ENCODE measurements at regions not wholly inside any gene's neighbourhood (a gene's known extent, or its start where the extent isn't known, plus 50 kb on each side); places are given as distances from the start of the nearest gene placed in this dataset.
"Not testable (repeated sequence)": the region's sequence is repeated elsewhere in the genome, so short reads cannot be mapped to it uniquely, and the experiment has no call there.

DNA sequence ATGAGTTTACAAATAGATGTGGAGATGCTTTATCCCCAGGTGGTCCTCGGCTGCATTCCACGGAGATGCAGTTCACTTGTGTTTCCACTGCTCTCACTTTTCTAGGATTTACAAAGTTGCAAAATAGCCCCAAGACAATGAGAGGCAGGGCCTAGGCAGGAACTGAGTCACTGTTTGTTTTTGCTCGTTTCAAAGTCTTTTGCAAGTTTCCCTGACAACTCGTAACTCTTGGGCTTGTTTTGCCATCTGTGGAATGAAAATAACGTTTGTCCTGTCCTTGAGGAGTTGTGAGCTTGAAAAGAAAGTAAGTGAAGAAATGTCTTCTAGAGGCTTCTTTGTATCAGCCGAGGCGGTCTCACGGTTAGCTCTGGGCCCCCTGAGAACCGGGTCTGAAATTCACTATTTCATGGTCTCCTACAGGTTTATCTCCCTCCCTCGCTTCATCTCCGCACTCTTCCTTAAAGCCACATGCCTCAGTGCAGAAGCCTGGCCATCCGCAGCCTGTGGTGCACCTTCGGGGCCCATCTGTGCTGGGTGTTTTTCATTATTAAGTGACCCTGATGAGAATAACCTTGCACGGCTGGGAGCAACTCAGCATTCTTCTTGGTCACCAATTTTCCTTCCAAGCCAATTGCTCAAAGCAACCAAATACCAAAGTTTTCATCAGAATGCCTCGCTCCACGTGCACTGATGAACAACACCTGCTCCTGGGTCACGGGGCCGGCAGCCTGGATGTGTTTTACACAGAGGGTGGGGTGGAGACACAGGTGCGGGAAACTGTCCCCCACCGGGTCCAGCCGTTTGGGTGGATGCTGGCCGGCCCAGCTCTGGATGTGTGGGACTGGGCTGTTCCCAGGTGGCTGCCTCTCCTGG lies 172.4 kb downstream of the LAT start:
- DNase-seq: not testable (repeated sequence)

GRCh38 chr16:29156511-29156910 lies 171.7 kb downstream of the LAT start:
- DNase-seq: no peak

DNA sequence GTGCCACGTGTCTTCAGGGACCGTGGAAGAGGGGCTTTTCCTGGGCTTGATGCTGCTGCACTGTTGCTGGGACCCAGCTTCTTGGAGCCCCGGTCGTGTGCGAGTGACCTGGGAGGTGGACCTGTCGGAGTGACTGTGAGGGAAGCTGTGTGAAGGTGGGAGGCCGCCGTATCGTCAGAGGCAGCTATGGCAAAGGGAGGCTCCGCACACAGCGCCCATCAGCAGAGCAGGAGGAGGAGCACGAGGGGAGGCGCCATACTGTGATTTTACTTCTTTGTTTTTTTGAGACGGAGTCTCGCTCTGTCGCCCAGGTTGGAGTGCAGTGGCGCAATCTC lies 171.0 kb downstream of the LAT start:
- not testable (repeated sequence) for DNase-seq

- DNase-seq: peak; percentile 12
These were observed 170.4 kb downstream of the LAT start for GRCh38 chr16:29155131-29155865.

DNA sequence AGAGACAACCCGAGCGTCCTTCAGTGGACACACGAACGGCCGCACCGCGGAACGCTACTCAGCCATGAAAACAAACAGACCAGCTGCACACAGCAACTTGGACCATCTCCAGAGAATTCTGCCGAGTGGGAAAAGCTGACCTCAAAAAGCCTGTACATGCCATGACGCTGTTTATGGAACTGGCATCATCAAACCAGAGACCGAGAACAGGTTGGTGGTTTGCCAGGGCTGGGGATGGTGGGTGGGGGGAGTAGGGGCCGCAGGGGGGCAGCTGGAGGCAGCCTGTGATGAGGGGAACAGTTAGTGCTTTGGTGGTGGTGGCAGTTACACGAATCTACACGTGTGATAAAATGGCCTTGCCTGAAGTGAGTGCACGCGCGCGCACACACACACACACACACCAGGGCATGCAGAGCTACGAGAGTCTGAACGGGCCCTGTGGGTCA lies 169.8 kb downstream of the LAT start:
- peak; percentile 18 for DNase-seq

DNA sequence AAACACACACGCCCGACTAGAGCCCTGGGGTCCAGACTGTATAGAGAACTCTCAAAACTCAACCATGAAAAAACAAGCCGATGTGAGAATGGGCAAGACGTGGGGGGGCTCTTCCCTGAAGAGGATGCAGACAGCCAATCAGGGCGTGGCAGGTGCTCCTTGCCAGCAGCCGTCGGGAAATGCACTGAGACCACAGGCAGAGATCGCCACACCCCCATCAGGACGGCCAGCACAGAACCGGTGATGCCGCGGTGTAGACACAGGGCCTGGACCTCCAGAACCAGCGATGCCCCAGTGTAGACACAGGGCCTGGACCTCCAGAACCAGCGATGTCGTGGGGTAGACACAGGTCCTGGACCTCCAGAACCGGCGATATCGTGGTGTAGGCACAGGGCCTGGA lies 169.2 kb downstream of the LAT start:
- no peak for DNase-seq

DNA sequence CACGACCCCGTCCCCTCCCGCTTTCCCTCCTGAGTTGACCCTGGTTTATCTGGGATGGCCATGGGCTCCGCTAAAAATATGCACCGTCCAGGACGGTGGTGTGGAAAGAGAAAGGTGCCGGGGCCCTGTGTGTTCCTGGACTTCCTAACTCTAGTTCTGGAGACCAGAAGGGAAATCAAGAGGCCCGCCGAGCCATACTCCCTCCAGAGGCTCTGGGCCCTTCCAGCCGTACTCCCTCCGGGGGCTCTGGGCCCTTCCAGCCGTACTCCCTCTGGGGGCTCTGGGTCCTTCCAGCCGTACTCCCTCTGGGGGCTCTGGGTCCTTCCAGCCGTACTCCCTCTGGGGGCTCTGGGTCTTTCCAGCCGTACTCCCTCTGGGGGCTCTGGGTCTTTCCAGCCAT lies 168.5 kb downstream of the LAT start:
- not testable (repeated sequence) for DNase-seq

- DNase-seq: not testable (repeated sequence)
These were observed 167.7 kb downstream of the LAT start for GRCh38 chr16:29152544-29153031.

GRCh38 chr16:29151317-29151716 lies 166.5 kb downstream of the LAT start:
- no peak for DNase-seq

GRCh38 chr16:29149912-29150311 lies 165.1 kb downstream of the LAT start:
- not testable (repeated sequence) for DNase-seq

DNA sequence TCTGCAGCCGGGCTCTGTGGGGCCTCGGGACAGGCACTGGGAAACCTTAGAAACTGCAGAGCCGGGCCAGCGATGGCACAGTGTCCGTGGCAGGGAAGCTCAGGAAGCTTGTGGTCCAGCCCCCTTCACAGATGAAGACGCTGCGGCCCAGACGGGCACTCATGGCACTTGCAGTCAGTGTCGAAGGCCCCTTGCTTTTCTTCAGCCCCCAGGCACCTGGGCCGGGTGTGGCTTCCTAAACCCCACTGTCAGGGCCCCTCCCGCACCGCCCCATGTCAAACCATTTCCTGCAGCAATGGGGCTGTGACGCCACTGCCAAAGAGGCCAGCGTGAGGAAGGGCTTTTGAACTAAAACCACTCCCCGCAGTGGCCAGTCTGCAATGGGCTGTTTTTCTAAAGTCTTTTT lies 164.0 kb downstream of the LAT start:
- peak; percentile 64 for DNase-seq

DNA sequence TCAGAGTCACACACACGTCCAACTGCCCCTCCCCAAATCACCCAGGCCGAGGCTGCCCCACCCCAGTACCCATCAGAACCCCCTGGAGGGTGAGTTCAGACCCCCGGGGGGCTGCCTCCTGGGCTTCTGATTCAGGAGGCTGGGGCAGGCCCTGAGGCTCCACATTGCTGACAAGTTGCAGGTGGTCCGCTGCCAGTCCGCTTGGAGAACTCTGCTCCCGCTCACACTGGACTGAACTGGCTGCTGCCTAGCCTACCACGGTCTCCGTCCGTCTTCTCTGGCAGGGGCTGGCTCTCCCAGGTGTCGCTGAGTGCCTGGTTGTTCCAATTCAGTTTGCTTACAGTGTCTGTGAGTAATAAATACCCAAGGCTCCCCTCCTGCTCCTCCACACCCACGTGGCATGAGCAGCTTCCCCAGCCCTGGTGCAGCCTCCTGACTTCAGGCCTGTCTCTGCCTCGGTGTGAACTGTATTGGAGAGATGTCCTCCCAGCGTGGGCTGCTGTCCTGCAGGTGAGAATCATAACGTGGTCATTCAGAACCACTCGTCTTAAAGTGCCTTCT lies 163.4 kb downstream of the LAT start:
- DNase-seq: peak; percentile 57

DNA sequence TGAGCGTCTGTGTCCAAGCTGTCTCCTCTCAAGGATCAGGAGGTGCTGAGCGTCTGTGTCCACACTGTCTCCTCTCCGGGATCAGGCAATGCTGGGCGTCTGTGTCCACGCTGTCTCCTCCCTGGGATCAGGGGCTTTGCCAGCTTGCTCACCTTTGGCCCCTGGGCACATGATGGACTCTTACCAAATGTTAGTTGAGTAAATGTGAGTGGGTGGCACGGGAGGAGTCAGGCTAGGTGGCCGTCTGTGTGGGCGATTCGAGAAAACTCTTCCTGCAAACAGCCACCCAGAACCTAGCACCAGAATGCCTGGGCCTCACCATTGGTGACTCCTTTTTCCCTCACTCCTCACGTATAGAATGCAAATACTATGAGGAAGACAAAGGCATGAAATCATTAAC lies 162.9 kb downstream of the LAT start:
- peak; percentile 26 for DNase-seq

- not testable (repeated sequence) for DNase-seq
These were observed 162.2 kb downstream of the LAT start for GRCh38 chr16:29146808-29147643.

DNA sequence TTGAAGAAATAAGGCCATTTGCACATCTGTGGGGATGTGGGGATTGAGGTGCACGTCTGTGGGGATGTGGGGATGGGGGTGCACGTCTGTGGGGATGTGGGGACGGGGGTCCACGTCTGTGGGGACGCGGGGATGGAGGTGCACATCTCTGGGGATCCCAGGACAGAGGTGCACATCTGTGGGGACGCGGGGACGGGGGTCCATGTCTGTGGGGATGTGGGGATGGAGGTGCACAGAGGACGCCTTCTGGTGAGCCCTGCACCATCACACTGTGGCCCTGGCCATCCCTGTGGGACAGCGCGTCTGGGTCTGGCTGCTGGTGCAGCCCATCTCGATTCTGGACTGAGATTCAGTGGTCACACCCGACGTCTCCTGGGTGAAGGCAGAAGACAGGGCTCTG lies 161.4 kb downstream of the LAT start:
- DNase-seq: no peak

- DNase-seq: not testable (repeated sequence)
These were observed 160.8 kb downstream of the LAT start for GRCh38 chr16:29145486-29146225.

- not testable (repeated sequence) for DNase-seq
These were observed 160.2 kb downstream of the LAT start for GRCh38 chr16:29145086-29145485.

DNA sequence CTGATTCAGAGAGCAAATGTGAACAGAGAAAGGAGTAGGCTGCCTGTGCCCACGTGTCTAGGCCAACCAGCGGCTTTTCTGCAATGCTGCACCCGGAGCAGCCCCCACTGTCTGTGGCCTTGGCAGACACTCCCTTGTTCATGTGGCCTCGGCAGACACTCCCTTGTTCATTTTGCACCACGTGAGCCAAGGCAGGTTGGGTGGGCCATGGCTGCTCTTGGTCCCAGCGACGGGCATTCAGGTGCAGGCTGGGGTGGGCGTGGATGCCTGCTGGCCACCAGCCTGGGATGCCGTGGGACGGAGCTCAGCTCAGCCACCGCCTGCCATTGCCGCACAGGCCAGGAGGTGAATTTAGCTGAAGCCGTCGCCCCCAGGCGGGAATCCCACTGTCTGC lies 159.8 kb downstream of the LAT start:
- DNase-seq: not testable (repeated sequence)

- DNase-seq: not testable (repeated sequence)
These were observed 159.2 kb downstream of the LAT start for GRCh38 chr16:29143739-29144668.

- DNase-seq: not testable (repeated sequence)
These were observed 157.7 kb downstream of the LAT start for GRCh38 chr16:29142506-29142905.
